ENCODE measurements at regions not wholly inside any gene's neighbourhood (a gene's known extent, or its start where the extent isn't known, plus 50 kb on each side); places are given as distances from the start of the nearest gene placed in this dataset.

DNA sequence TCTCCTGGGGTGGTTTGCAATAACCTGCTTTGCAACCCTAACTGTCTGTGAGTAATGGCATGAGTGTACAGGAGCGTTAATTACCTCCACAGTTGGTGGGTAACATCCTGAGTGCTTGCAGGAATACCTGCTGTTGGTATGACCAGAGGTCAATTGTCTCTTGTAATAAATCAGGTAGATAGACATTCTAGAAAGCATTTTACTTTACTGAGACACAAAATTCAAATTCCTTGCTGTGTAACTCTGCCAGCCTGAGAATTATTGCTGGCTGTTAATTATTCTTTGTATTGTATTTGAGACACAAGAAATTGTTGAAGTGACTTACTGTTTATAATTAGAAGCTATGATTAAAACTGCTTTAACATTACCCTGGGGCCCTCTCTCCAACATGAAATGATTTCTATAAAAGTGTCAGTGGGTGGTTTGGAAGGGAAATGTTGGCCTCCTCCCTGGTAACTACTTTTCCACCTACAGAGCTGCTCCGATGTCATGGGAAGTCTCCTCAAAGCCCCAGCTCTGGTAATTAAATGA lies 150.8 kb upstream of the ADCY2 start:
- Histone ChIP-seq H3K36me3 (no peaks in the 10 kb centered on the region), H3K27ac (no peak overlapping the region), H3K4me3 (no peak overlapping the region), H3K9me3 (no peaks in the 10 kb centered on the region), H3K4me1 (no peaks in the 10 kb centered on the region), H3K27me3 (no peaks in the 10 kb centered on the region)
- 62 to 76% methylated on average over 2 of the region's 2 CpGs for WGBS, 2 donors
- no peak for TF ChIP-seq POLR2A (IDR thresholded peaks at IDR 0.05)
- TF ChIP-seq, protein P1, sequence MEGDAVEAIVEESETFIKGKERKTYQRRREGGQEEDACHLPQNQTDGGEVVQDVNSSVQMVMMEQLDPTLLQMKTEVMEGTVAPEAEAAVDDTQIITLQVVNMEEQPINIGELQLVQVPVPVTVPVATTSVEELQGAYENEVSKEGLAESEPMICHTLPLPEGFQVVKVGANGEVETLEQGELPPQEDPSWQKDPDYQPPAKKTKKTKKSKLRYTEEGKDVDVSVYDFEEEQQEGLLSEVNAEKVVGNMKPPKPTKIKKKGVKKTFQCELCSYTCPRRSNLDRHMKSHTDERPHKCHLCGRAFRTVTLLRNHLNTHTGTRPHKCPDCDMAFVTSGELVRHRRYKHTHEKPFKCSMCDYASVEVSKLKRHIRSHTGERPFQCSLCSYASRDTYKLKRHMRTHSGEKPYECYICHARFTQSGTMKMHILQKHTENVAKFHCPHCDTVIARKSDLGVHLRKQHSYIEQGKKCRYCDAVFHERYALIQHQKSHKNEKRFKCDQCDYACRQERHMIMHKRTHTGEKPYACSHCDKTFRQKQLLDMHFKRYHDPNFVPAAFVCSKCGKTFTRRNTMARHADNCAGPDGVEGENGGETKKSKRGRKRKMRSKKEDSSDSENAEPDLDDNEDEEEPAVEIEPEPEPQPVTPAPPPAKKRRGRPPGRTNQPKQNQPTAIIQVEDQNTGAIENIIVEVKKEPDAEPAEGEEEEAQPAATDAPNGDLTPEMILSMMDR (IDR thresholded peaks at IDR 0.05) = no peak
- no peak for DNase-seq
- intact Hi-C loops (cut with DNase I) = no loop called here

DNA sequence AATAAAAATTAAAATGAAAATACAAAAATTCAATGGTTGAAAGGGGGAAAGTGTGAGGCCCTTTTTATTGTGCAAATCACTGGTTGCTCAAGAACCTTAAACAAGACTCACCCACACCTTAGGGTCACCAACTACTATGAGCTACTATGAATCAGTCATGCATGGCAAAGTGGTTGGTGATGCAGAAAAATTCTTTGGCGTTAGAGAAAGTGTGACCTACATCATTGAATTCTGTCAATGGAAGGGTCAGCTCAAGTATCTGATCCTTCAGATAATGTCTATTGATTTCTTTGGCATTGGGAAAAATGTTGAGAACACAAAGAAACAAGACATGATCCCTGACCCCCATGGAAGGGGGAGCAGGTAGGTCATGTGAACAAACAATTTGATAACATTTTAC lies 149.7 kb upstream of the ADCY2 start:
- intact Hi-C loops (cut with DNase I) = no loop called here
- WGBS, 2 donors = 62 to 68% methylated on average over 1 of the region's 1 CpG

DNA sequence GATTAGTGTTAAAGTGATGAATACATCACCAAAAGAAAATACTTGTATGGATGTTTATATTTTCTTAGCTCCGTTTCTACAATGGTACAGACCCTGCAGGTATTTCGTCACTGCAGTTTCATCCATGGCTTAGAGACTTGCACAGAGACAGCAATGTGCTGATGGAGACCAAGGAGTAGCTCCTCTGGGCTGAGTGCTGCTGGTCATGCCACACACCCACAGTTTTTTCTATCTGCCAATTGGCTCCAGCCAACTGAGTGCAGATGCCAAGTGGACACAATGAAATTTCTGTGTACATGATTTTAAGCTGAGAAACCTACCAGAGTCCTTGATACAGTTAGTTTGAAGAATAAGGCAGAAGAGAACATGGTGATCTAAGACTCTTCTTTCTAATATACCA lies 145.9 kb upstream of the ADCY2 start:
- WGBS, 2 donors = 54 to 66% methylated on average over 2 of the region's 2 CpGs
- Histone ChIP-seq H3K27ac (no peak overlapping the region), H3K36me3 (no peaks in the 10 kb centered on the region), H3K4me1 (no peaks in the 10 kb centered on the region), H3K9me3 (no peaks in the 10 kb centered on the region), H3K4me3 (no peak overlapping the region), H3K27me3 (no peaks in the 10 kb centered on the region)
- no peak for DNase-seq
- TF ChIP-seq POLR2A (IDR thresholded peaks at IDR 0.05) = no peak
- TF ChIP-seq, protein P1 (IDR thresholded peaks at IDR 0.05) = no peak
- intact Hi-C loops (cut with DNase I) = loop anchor here (10.0 kb wide), 1 partner anchor 495 kb away; no protein-coding TSS in a partner anchor

More for the DNA sequence above, 149.7 kb upstream of the ADCY2 start:
- Histone ChIP-seq H3K27ac (no peak overlapping the region), H3K36me3 (no peaks in the 10 kb centered on the region), H3K4me1 (no peaks in the 10 kb centered on the region), H3K4me3 (no peak overlapping the region), H3K9me3 (no peaks in the 10 kb centered on the region), H3K27me3 (no peaks in the 10 kb centered on the region)
- TF ChIP-seq, protein P1 (IDR thresholded peaks at IDR 0.05) = no peak
- TF ChIP-seq POLR2A (IDR thresholded peaks at IDR 0.05) = no peak
- no peak for DNase-seq

DNA sequence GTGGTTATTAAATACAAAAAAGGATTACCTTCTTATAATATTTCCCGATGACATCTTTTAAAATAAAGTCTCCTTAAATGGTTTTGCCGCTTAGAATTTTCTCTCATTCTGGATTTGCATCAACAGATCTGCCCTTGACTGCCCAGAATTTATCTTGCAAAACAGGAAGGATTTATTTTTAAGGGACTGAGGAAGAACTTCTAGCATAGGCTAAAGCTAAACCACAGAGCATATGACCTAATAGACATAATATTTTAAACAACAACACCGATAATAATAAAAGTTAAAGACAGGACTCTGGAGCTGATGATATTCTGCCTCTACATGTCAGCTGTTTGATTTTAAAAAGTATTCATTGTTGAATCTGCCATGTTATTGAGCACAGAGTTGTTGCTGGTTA lies 145.3 kb upstream of the ADCY2 start:
- no peaks in the 10 kb centered on the region for H3K27me3 ChIP-seq
- no peak overlapping the region for H3K4me3 ChIP-seq
- DNase-seq = no peak
- TF ChIP-seq POLR2A (IDR thresholded peaks at IDR 0.05) = no peak
- TF ChIP-seq, protein P1 (IDR thresholded peaks at IDR 0.05) = no peak
- no peaks in the 10 kb centered on the region for H3K4me1 ChIP-seq
- 62 to 63% methylated on average over 3 of the region's 3 CpGs for WGBS, 2 donors
- no peaks in the 10 kb centered on the region for H3K9me3 ChIP-seq
- H3K36me3 ChIP-seq = no peaks in the 10 kb centered on the region
- H3K27ac ChIP-seq = no peak overlapping the region
- intact Hi-C loops (cut with DNase I) = loop anchor here (10.0 kb wide), 1 partner anchor 494 kb away; no protein-coding TSS in a partner anchor

DNA sequence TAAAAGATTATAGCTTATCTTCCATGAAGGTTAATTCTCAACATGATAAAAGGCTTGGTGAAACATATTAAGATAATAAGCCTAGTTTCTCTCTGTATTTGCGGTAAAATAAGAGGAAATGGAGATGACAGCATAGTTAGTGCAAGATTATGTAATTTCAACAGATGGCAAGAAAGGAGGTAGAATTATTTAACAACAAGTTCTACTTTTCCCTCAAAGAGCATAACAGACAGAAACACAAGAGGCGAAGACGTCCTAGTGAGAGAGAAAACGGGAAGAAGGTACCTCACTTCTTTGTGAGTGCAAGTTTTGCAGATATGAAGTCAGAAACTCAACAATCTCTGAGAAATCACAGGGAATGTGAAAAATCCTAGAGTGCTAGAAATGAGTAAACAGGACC lies 144.8 kb upstream of the ADCY2 start:
- Histone ChIP-seq H3K9me3 (no peaks in the 10 kb centered on the region), H3K4me3 (no peak overlapping the region), H3K27me3 (no peaks in the 10 kb centered on the region), H3K27ac (no peak overlapping the region), H3K4me1 (no peaks in the 10 kb centered on the region), H3K36me3 (no peaks in the 10 kb centered on the region)
- intact Hi-C loops (cut with DNase I) = loop anchor here (10.0 kb wide), 1 partner anchor 494 kb away; no protein-coding TSS in a partner anchor
- WGBS, 2 donors = 68 to 71% methylated on average over 4 of the region's 4 CpGs
- TF ChIP-seq, protein P1 (IDR thresholded peaks at IDR 0.05) = no peak
- TF ChIP-seq POLR2A (IDR thresholded peaks at IDR 0.05) = no peak
- DNase-seq = no peak

Data from esophagus squamous epithelium (tissue), 5 donors.